Nephron (organoid): ENCODE measurements at regions not wholly inside any gene's neighbourhood (a gene's known extent, or its start where the extent isn't known, plus 50 kb on each side); places are given as distances from the start of the nearest gene placed in this dataset.

Source experiments
- H3K27ac Mint-ChIP-seq, 3 experiments: 2 replicates each; pipeline ENCODE4 v1.8.0; 2020; ENCODE audit warnings: mixed read lengths in 3 of 3, mild to moderate bottlenecking in 2 of 3, moderate library complexity in 1 of 3
- H3K27me3 Mint-ChIP-seq: 2 replicates; pipeline ENCODE4 v1.8.0; 2021; ENCODE audit warnings: low read depth, mild to moderate bottlenecking, moderate library complexity, mixed read lengths
- H3K36me3 Mint-ChIP-seq: 2 replicates; pipeline ENCODE4 v1.8.0; 2020; ENCODE audit warnings: low read depth, mixed read lengths
- H3K4me1 Mint-ChIP-seq: 2 replicates; pipeline ENCODE4 v1.8.0; 2020; ENCODE audit warnings: mixed read lengths
- H3K4me3 Mint-ChIP-seq, 3 experiments: 2 replicates each; pipeline ENCODE4 v1.8.0; 2020; ENCODE audit warnings: mild to moderate bottlenecking in 3 of 3, mixed read lengths in 3 of 3, moderate library complexity in 2 of 3
- H3K9me3 Mint-ChIP-seq: 2 replicates; pipeline ENCODE4 v1.8.0; 2020; ENCODE audit warnings: mixed read lengths
- CTCF ChIP-seq, 3 experiments: fragments of 200-600 bp; sonication (generic); IDR thresholded peaks; one replicate each; pipeline ENCODE4 v1.5.0; 2021; ENCODE audit warnings: antibody characterized with exemption in 3 of 3; ENCODE audit not compliant: unreplicated experiment in 3 of 3

- peaks cover 51% of the 10 kb centered on the region for H3K27me3 Mint-ChIP-seq
Measured at GRCh38 chr1:34645109-34645688, 109.6 kb upstream of the GJB5 start.

GRCh38 chr1:34645919-34646318, 108.9 kb upstream of the GJB5 start:
- no peak overlapping the region for H3K4me3 Mint-ChIP-seq
- no peak for TF ChIP-seq CTCF (IDR thresholded peaks at IDR 0.05; ENCODE audit: unreplicated experiment in 3 of 3)

More at GRCh38 chr1:34645109-34645688, 109.6 kb upstream of the GJB5 start:
- TF ChIP-seq CTCF (IDR thresholded peaks at IDR 0.05; ENCODE audit: unreplicated experiment in 3 of 3) = no peak
- Mint-ChIP-seq H3K27ac (no peak overlapping the region), H3K36me3 (no peaks in the 10 kb centered on the region), H3K4me3 (no peak overlapping the region), H3K4me1 (no peaks in the 10 kb centered on the region), H3K9me3 (no peaks in the 10 kb centered on the region)

DNA sequence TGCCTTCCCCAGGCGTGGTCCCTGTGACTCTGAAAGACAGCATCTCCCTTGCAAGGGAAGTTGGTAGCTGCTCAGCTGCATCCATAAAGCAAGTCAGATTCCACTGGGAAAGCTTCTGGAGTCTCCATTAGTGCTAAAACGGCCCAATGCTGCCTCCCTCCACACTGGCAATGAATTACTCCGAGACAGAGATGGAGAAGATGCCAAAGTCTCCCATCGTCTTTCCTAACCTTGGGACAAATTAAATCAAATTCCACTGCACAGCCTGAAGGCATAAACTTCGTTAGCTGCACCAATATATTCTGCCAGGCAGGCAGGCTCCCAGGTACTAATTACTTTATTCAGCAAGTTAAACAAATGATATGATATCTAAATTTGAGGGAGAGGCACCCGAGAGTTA, 106.3 kb upstream of the GJB5 start:
- Mint-ChIP-seq H3K4me3 (no peak overlapping the region), H3K9me3 (no peaks in the 10 kb centered on the region), H3K27me3 (peaks cover 69% of the 10 kb centered on the region), H3K4me1 (no peaks in the 10 kb centered on the region), H3K36me3 (no peaks in the 10 kb centered on the region), H3K27ac (no peak overlapping the region)
- TF ChIP-seq CTCF (IDR thresholded peaks at IDR 0.05; ENCODE audit: unreplicated experiment in 3 of 3) = no peak

More at GRCh38 chr1:34645919-34646318, 108.9 kb upstream of the GJB5 start:
- Mint-ChIP-seq H3K36me3 (no peaks in the 10 kb centered on the region), H3K9me3 (no peaks in the 10 kb centered on the region), H3K27ac (no peak overlapping the region), H3K4me1 (no peaks in the 10 kb centered on the region), H3K27me3 (peaks cover 54% of the 10 kb centered on the region)

GRCh38 chr1:34650090-34650489, 104.8 kb upstream of the GJB5 start:
- TF ChIP-seq CTCF (IDR thresholded peaks at IDR 0.05; ENCODE audit: unreplicated experiment in 3 of 3) = no peak
- Mint-ChIP-seq H3K27ac (no peak overlapping the region), H3K9me3 (no peaks in the 10 kb centered on the region), H3K27me3 (peaks cover 73% of the 10 kb centered on the region), H3K36me3 (no peaks in the 10 kb centered on the region), H3K4me3 (no peak overlapping the region), H3K4me1 (no peaks in the 10 kb centered on the region)

DNA sequence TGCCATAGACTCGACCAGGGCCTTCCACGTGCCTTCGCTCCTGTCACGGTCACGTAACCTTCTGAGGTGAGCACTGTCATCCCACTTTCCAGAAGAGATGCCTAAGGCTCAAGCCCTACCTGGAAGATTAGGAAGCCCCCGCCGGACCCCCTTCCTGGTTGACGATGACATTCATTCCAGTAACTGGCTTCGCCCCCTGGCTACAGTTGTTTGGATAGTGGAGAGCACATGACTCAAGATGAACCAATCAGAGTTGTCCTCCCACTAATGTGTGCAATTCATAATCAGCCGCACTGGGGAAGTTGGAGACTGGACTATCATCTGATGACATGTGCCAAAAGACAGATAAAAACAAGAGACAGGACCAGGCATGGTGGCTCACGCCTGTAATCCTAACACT, 104.0 kb upstream of the GJB5 start:
- no peak overlapping the region for H3K4me3 Mint-ChIP-seq
- no peaks in the 10 kb centered on the region for H3K4me1 Mint-ChIP-seq
- H3K9me3 Mint-ChIP-seq = no peaks in the 10 kb centered on the region

More for the DNA sequence above, 104.0 kb upstream of the GJB5 start:
- H3K27me3 Mint-ChIP-seq = peaks cover 73% of the 10 kb centered on the region
- no peak for TF ChIP-seq CTCF (IDR thresholded peaks at IDR 0.05; ENCODE audit: unreplicated experiment in 3 of 3)
- no peaks in the 10 kb centered on the region for H3K36me3 Mint-ChIP-seq
- no peak overlapping the region for H3K27ac Mint-ChIP-seq
